ENCODE measurements at regions not wholly inside any gene's neighbourhood (a gene's known extent, or its start where the extent isn't known, plus 50 kb on each side); places are given as distances from the start of the nearest gene placed in this dataset.

DNA sequence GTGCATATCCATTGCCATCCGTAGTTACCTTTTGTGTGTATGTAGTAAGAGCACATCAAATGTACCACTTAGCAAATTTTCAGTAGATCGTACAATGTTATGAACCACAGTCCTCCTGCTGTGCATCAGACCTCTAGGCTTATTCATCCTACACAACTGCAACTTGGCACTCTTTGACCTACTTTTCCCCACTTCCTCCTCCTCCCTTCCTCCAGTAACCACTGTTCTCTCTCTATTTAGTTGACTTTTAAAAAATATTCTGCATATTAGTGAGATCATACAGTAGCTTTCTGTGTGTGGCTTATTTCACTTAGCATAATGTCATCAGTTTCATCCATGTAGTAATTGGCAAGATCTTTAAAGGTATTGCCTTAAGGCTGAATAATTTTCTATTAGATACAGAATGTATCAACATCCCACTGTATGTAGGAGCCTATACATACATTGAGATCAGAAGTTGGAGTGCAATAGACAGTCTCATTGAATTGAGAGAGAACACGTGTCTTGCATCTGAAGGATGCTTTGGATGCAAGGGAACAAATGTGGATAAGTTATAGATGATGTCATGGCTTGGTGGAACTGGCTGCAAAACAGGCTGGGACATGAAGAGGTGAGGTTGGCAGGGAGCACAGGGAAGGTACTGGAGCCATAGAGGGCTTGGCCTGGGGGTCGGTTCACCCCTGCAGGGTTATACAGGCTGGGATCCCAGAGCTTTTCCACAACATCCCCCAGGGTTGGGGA is 83.0 kb upstream of the FAM180A start:
- DNase-seq (ENCODE audit: extremely low read depth, low read depth): no peak
- H3K4me3 ChIP-seq (replicated peaks; ENCODE audit: low read depth, low read length): no peak overlapping the region
- TF ChIP-seq CTCF (IDR thresholded peaks at IDR 0.05; ENCODE audit: low read depth, low read length, missing control alignments): no peak

GRCh38 chr7:135828604-135829003 is 80.0 kb upstream of the FAM180A start:
- H3K4me3 ChIP-seq (replicated peaks; ENCODE audit: low read depth, low read length): no peak overlapping the region
- no peak for DNase-seq (ENCODE audit: extremely low read depth, low read depth)
- no peak for TF ChIP-seq CTCF (IDR thresholded peaks at IDR 0.05; ENCODE audit: low read depth, low read length, missing control alignments)

DNA sequence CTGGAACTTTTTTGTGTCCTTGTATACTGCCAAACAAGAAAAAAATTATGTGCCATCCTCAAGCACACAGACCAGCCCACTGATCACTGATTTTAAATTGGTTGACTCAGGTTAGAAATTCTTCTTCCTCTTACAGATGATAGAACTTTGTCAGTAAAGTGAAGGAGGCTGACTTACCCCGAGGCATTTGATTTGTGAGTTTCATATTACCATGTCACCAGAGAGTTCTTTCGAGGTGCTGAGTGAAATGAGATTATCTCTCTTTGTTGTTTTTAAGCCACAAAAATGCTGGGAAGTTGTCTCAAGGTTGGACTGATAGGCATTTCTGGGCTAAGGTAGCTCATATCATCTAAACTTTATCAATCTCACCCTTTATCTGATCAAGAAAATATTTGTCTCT is 78.8 kb upstream of the FAM180A start:
- DNase-seq (ENCODE audit: extremely low read depth, low read depth): no peak
- no peak for TF ChIP-seq CTCF (IDR thresholded peaks at IDR 0.05; ENCODE audit: low read depth, low read length, missing control alignments)
- no peak overlapping the region for H3K4me3 ChIP-seq (replicated peaks; ENCODE audit: low read depth, low read length)

- no peak overlapping the region for H3K4me3 ChIP-seq (replicated peaks; ENCODE audit: low read depth, low read length)
- no peak for TF ChIP-seq CTCF (IDR thresholded peaks at IDR 0.05; ENCODE audit: low read depth, low read length, missing control alignments)
- no peak for DNase-seq (ENCODE audit: extremely low read depth, low read depth)
Observed at GRCh38 chr7:135825406-135825805, 76.8 kb upstream of the FAM180A start.

DNA sequence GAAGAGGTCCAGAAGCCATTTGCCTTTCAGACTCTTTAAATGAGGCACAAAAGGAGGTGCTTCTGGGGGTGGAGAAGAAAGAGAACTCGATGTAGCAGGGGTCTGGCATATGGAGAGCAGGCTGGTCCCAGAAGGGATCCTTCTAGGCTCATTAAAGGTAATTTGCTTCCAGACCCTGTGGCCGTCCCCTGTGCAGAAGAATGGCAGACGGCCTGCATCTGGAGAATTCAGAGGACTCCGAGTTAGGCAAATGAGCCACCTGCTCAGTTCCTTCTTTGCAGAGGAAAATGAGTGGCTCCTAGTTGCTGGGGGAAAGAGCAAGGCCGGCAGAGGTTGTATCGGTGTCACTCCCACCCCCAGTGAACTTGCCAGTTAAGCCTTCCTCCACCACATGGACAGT is 73.8 kb upstream of the FAM180A start:
- no peak for DNase-seq (ENCODE audit: extremely low read depth, low read depth)
- no peak overlapping the region for H3K4me3 ChIP-seq (replicated peaks; ENCODE audit: low read depth, low read length)
- no peak for TF ChIP-seq CTCF (IDR thresholded peaks at IDR 0.05; ENCODE audit: low read depth, low read length, missing control alignments)

- no peak for DNase-seq (ENCODE audit: extremely low read depth, low read depth)
- no peak overlapping the region for H3K4me3 ChIP-seq (replicated peaks; ENCODE audit: low read depth, low read length)
- no peak for TF ChIP-seq CTCF (IDR thresholded peaks at IDR 0.05; ENCODE audit: low read depth, low read length, missing control alignments)
Observed at GRCh38 chr7:135817583-135817982, 69.0 kb upstream of the FAM180A start.

- no peak for TF ChIP-seq CTCF (IDR thresholded peaks at IDR 0.05; ENCODE audit: low read depth, low read length, missing control alignments)
- DNase-seq (ENCODE audit: extremely low read depth, low read depth): no peak
- no peak overlapping the region for H3K4me3 ChIP-seq (replicated peaks; ENCODE audit: low read depth, low read length)
Observed at GRCh38 chr7:135815033-135815432, 66.4 kb upstream of the FAM180A start.

Data from HFF-Myc (cell line).